ENCODE measurements at regions not wholly inside any gene's neighbourhood (a gene's known extent, or its start where the extent isn't known, plus 50 kb on each side); places are given as distances from the start of the nearest gene placed in this dataset.

DNA sequence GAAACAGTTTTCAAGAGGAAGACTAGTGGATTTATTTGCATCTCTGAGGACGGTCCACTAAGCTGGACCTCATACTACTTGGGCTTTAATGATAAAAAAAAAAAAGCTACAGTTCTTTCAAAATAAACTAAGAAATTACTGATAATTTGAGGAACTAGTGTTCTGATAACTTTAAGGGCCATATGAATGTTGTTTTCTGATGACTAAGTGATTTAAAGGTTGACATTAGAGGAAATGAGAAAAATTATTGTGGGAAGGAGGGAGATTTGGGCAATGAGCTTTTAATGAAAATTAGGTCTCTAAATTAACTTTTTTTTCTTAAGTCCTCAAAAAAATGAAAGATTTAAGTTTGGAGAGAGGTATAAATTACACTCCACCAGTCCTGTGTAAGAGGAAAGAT is 60.8 kb upstream of the IL2 start:
- CTCF ChIA-PET = interaction anchor here (0.7 kb wide), 1 partner anchor 413 kb away, joined by 3 read pairs; no protein-coding TSS in a partner anchor
- Histone ChIP-seq H3K27ac (ENCODE audit: low read depth, low read length) (no peak overlapping the region), H3K4me3 (ENCODE audit: low read depth, low read length) (no peak overlapping the region), H3K9me3 (ENCODE audit: control insufficient read depth, insufficient read depth, low read length) (no peaks in the 10 kb centered on the region), H3K27me3 (ENCODE audit: control insufficient read depth, insufficient read depth, low read length) (no peaks in the 10 kb centered on the region)
- no peak for DNase-seq (ENCODE audit: low read depth, low spot score)
- TF ChIP-seq, protein P1, sequence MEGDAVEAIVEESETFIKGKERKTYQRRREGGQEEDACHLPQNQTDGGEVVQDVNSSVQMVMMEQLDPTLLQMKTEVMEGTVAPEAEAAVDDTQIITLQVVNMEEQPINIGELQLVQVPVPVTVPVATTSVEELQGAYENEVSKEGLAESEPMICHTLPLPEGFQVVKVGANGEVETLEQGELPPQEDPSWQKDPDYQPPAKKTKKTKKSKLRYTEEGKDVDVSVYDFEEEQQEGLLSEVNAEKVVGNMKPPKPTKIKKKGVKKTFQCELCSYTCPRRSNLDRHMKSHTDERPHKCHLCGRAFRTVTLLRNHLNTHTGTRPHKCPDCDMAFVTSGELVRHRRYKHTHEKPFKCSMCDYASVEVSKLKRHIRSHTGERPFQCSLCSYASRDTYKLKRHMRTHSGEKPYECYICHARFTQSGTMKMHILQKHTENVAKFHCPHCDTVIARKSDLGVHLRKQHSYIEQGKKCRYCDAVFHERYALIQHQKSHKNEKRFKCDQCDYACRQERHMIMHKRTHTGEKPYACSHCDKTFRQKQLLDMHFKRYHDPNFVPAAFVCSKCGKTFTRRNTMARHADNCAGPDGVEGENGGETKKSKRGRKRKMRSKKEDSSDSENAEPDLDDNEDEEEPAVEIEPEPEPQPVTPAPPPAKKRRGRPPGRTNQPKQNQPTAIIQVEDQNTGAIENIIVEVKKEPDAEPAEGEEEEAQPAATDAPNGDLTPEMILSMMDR (IDR thresholded peaks at IDR 0.05; ENCODE audit: low read depth, low read length) = no peak
- POLR2A ChIA-PET = no interaction called here

DNA sequence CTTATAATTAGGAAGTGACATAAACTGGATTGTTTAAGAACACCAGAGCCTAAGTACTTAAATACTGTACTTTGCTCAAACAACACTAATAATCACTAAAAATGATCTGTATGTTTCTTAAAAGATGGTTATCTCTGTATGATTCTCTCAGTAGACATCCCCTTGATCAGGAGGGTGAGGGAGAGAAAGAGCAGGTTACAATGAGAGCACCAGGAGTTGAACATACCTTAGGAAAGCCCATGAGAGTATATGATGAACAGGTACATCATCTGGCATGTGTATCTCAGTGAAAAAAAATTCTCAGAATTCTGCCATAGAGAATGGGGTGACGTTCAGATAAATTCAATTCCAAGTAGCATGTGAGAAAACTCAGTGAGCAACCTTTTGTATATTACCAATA is 59.9 kb upstream of the IL2 start:
- no peak overlapping the region for H3K27ac ChIP-seq (ENCODE audit: low read depth, low read length)
- no peak for DNase-seq (ENCODE audit: low read depth, low spot score)
- H3K9me3 ChIP-seq (ENCODE audit: control insufficient read depth, insufficient read depth, low read length) = no peaks in the 10 kb centered on the region
- H3K27me3 ChIP-seq (ENCODE audit: control insufficient read depth, insufficient read depth, low read length) = no peaks in the 10 kb centered on the region
- CTCF ChIA-PET = no interaction called here
- H3K4me3 ChIP-seq (ENCODE audit: low read depth, low read length) = no peak overlapping the region
- TF ChIP-seq, protein P1 (IDR thresholded peaks at IDR 0.05; ENCODE audit: low read depth, low read length) = no peak
- POLR2A ChIA-PET = no interaction called here

DNA sequence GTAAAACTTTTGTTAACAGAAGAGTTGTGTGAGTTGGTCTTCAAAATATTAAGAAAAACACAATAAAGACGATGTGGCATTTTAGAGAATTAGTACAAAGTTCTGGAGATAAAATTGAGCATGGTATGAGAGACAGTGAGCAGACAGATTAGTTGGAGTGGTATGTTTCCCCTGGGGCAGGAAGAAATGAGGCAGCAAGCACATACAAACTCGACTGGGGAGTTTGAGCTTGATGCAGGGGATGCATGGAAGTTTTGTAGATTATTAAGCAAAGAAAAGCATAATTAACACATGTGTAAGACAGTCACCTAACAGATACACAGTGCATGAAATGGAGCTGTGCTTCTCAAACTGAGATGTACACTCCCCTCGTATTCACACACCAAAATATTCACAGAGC is 58.1 kb upstream of the IL2 start:
- ChIA-PET POLR2A (no interaction called here), CTCF (no interaction called here)
- DNase-seq (ENCODE audit: low read depth, low spot score) = no peak
- no peaks in the 10 kb centered on the region for H3K9me3 ChIP-seq (ENCODE audit: control insufficient read depth, insufficient read depth, low read length)
- TF ChIP-seq, protein P1 (IDR thresholded peaks at IDR 0.05; ENCODE audit: low read depth, low read length) = no peak
- H3K27me3 ChIP-seq (ENCODE audit: control insufficient read depth, insufficient read depth, low read length) = no peaks in the 10 kb centered on the region
- no peak overlapping the region for H3K27ac ChIP-seq (ENCODE audit: low read depth, low read length)
- H3K4me3 ChIP-seq (ENCODE audit: low read depth, low read length) = no peak overlapping the region

DNA sequence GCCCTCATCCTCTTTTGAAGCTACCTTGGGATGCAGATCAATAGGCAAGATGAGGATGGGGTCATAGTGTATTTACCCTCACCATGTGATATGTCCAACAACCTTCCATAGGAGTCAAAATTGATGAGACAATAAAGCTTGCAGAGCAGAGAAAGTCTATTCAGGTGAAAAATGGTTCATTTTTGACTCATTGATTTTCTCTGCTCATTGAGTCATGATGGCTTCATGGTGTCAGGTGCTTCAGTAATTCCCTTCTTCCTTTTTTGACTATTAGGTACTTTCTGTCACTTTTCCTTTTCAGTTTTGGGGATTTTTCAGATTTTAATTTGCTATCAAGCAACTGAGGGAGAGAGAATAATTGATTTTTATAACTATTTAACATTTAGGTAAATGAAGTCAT is 55.9 kb upstream of the IL2 start:
- ChIA-PET POLR2A (no interaction called here), CTCF (no interaction called here)
- no peak overlapping the region for H3K27ac ChIP-seq (ENCODE audit: low read depth, low read length)
- H3K9me3 ChIP-seq (ENCODE audit: control insufficient read depth, insufficient read depth, low read length) = no peaks in the 10 kb centered on the region
- TF ChIP-seq, protein P1 (IDR thresholded peaks at IDR 0.05; ENCODE audit: low read depth, low read length) = no peak
- H3K27me3 ChIP-seq (ENCODE audit: control insufficient read depth, insufficient read depth, low read length) = no peaks in the 10 kb centered on the region
- H3K4me3 ChIP-seq (ENCODE audit: low read depth, low read length) = no peak overlapping the region
- no peak for DNase-seq (ENCODE audit: low read depth, low spot score)

DNA sequence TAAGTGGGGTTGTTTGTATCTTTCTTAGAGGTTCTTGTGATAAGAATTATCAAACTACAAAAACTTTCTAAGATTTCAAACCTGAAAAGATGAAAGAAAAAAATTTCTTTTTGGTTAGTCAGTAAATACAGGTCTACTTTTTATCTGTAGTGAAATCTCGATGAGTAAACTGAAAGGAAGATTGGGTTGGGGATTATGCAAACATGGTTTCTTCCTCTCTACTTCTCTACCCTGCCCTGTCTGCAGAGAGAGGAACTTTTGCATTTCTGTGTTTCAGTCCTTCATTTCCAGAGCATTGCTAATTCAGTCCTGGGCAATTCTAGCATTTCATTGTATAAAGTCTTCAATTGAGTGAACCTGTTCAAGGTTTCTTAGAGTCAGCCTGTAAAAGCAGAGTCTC is 51.6 kb upstream of the IL2 start:
- POLR2A ChIA-PET = no interaction called here
- no peaks in the 10 kb centered on the region for H3K9me3 ChIP-seq (ENCODE audit: control insufficient read depth, insufficient read depth, low read length)
- H3K4me3 ChIP-seq (ENCODE audit: low read depth, low read length) = no peak overlapping the region
- no peak overlapping the region for H3K27ac ChIP-seq (ENCODE audit: low read depth, low read length)
- TF ChIP-seq, protein P1 (IDR thresholded peaks at IDR 0.05; ENCODE audit: low read depth, low read length) = no peak
- CTCF ChIA-PET = no interaction called here
- H3K27me3 ChIP-seq (ENCODE audit: control insufficient read depth, insufficient read depth, low read length) = no peaks in the 10 kb centered on the region
- no peak for DNase-seq (ENCODE audit: low read depth, low spot score)

Data from AG04450 (cell line).